CD14-positive monocyte (primary cell): ENCODE measurements at regions not wholly inside any gene's neighbourhood (a gene's known extent, or its start where the extent isn't known, plus 50 kb on each side); places are given as distances from the start of the nearest gene placed in this dataset.
"Not testable (repeated sequence)": the region's sequence is repeated elsewhere in the genome, so short reads cannot be mapped to it uniquely, and the experiment has no call there.

ENCODE experiments used
- DNase-seq, 3 donors: peaks; one replicate each; pipeline ENCODE4 v3.0.0-alpha.2; 2011 to 2022
- H2AFZ ChIP-seq: 2 replicates; pipeline ENCODE4 v1.6.0; 2012; ENCODE audit warnings: mild to moderate bottlenecking, low read depth, low read length, inconsistent platforms; ENCODE audit not compliant: insufficient read depth, poor library complexity, severe bottlenecking
- H3K27ac ChIP-seq, 2 donors: 1 replicate in 1 of 2; 2 replicates in 1 of 2; pipeline ENCODE4 v1.5.1; 2012 to 2013; ENCODE audit warnings: low read length in 2 of 2, control low read depth in 1 of 2, inconsistent platforms in 1 of 2, low read depth in 1 of 2, mild to moderate bottlenecking in 1 of 2
- H3K27me3 ChIP-seq, 2 donors: one replicate each; pipeline versions ENCODE4 v1.6.0 to v1.6.1; 2011 to 2013; ENCODE audit warnings: low read length in 2 of 2; ENCODE audit not compliant: control insufficient read depth in 2 of 2, insufficient read depth in 2 of 2
- H3K36me3 ChIP-seq, 2 donors: replicated peaks in 1 of 2; 1 replicate in 1 of 2; 2 replicates in 1 of 2; pipeline versions ENCODE4 v1.5.1 to v1.6.1; 2012 to 2013; ENCODE audit warnings: low read length in 2 of 2, control low read depth in 1 of 2, inconsistent platforms in 1 of 2, mild to moderate bottlenecking in 1 of 2; ENCODE audit not compliant: insufficient read depth in 2 of 2, control insufficient read depth in 1 of 2
- H3K4me1 ChIP-seq, 2 donors: 1 replicate in 1 of 2; 2 replicates in 1 of 2; pipeline versions ENCODE4 v1.5.1 to v1.6.1; 2012 to 2013; ENCODE audit warnings: low read length in 2 of 2, control low read depth in 1 of 2, inconsistent platforms in 1 of 2, mild to moderate bottlenecking in 1 of 2, moderate library complexity in 1 of 2; ENCODE audit not compliant: insufficient read depth in 2 of 2, control insufficient read depth in 1 of 2
- H3K4me2 ChIP-seq: replicated peaks from 2 replicates; pipeline ENCODE3; 2012; ENCODE audit warnings: low read length, moderate library complexity, mild to moderate bottlenecking; ENCODE audit not compliant: poor library complexity, severe bottlenecking; ENCODE audit errors: extremely low read depth
- H3K4me3 ChIP-seq, 3 experiments: fragments of 200-600 bp in 1 of 3; sonication (generic) in 1 of 3; replicated peaks in 1 of 3; 1 replicate in 2 of 3; 2 replicates in 1 of 3; pipeline ENCODE4 v1.5.1; 2011 to 2013; ENCODE audit warnings: low read length in 3 of 3, mild to moderate bottlenecking in 3 of 3, control low read depth in 2 of 3, low read depth in 2 of 3, inconsistent platforms in 1 of 3, moderate library complexity in 1 of 3
- H3K79me2 ChIP-seq: 2 replicates; pipeline ENCODE4 v1.6.0; 2012; ENCODE audit warnings: mild to moderate bottlenecking, control low read depth, inconsistent platforms, low read length, moderate library complexity; ENCODE audit not compliant: insufficient read depth
- H3K9ac ChIP-seq: 2 replicates; pipeline ENCODE4 v1.6.0; 2017; ENCODE audit warnings: low read length, mild to moderate bottlenecking; ENCODE audit not compliant: insufficient read depth, poor library complexity, severe bottlenecking
- H3K9me3 ChIP-seq, 2 donors: replicated peaks in 1 of 2; 1 replicate in 1 of 2; 2 replicates in 1 of 2; pipeline versions ENCODE4 v1.5.1 to v1.6.1; 2012 to 2013; ENCODE audit warnings: low read length in 2 of 2, control low read depth in 1 of 2; ENCODE audit not compliant: control insufficient read depth in 1 of 2, insufficient read depth in 1 of 2
- H4K20me1 ChIP-seq: 2 replicates; pipeline ENCODE4 v1.6.0; 2012; ENCODE audit warnings: mild to moderate bottlenecking, low read length, control low read depth, moderate library complexity; ENCODE audit not compliant: insufficient read depth
- H3K27ac Mint-ChIP-seq, 7 donors: one replicate each; pipeline ENCODE4 v1.8.0; 2020; ENCODE audit warnings: mild to moderate bottlenecking in 7 of 7, mixed read lengths in 7 of 7, moderate library complexity in 6 of 7, inconsistent platforms in 2 of 7
- H3K27me3 Mint-ChIP-seq, 3 donors: one replicate each; pipeline ENCODE4 v1.8.0; 2021 to 2022; ENCODE audit warnings: low read depth in 3 of 3, mild to moderate bottlenecking in 3 of 3, mixed read lengths in 3 of 3, moderate library complexity in 3 of 3, inconsistent platforms in 1 of 3
- H3K36me3 Mint-ChIP-seq, 2 donors: one replicate each; pipeline ENCODE4 v1.8.0; 2020; ENCODE audit warnings: mixed read lengths in 2 of 2, inconsistent platforms in 1 of 2, mild to moderate bottlenecking in 1 of 2
- H3K4me1 Mint-ChIP-seq: one replicate; pipeline ENCODE4 v1.8.0; 2020; ENCODE audit warnings: mild to moderate bottlenecking, mixed read lengths
- H3K4me3 Mint-ChIP-seq, 2 donors: one replicate each; pipeline ENCODE4 v1.8.0; 2020; ENCODE audit warnings: mild to moderate bottlenecking in 2 of 2, mixed read lengths in 2 of 2, moderate library complexity in 1 of 2
- H3K9me3 Mint-ChIP-seq, 7 donors: one replicate each; pipeline ENCODE4 v1.8.0; 2020 to 2022; ENCODE audit warnings: mixed read lengths in 7 of 7, mild to moderate bottlenecking in 6 of 7, moderate library complexity in 6 of 7, inconsistent platforms in 2 of 7
- CTCF ChIP-seq: fragments of 200-600 bp; IDR thresholded peaks from one replicate; pipeline ENCODE4 v1.8.0; 2022; ENCODE audit warnings: antibody characterized with exemption, mild to moderate bottlenecking
- WGBS: methylation state at CpG from one replicate; pipeline ENCODE4 v1.1.5; 2013; ENCODE audit warnings: missing lambda C conversion rate; ENCODE audit not compliant: insufficient coverage; 5-methylcytosine and 5-hydroxymethylcytosine counted together
- intact Hi-C, 2 donors: fragments of 100-400 bp; cut with micrococcal nuclease; formaldehyde crosslinking; loops; one replicate each; pipeline versions ENCODE4 v1.15.0 to v1.15.1; 2023

- Mint-ChIP-seq H3K4me3 (no peak overlapping the region), H3K4me1 (no peaks in the 10 kb centered on the region), H3K9me3 (peaks cover 2 to 10% (median 6%) of the 10 kb centered on the region in 7 donors), H3K36me3 (no peaks in the 10 kb centered on the region), H3K27ac (no peak overlapping the region), H3K27me3 (peaks cover 0 to 2% (median 0%) of the 10 kb centered on the region in 3 donors)
- no peaks in the 10 kb centered on the region for H4K20me1 ChIP-seq
- H3K4me1 ChIP-seq: no peaks in the 10 kb centered on the region
- peaks cover 0 to 7% of the 10 kb centered on the region in 2 donors for H3K9me3 ChIP-seq
- H3K79me2 ChIP-seq: no peaks in the 10 kb centered on the region
- H3K36me3 ChIP-seq: no peaks in the 10 kb centered on the region
- no peaks in the 10 kb centered on the region for H3K27me3 ChIP-seq
- H3K27ac ChIP-seq: no peak overlapping the region
- no peak for TF ChIP-seq CTCF
- no peak overlapping the region for H3K4me2 ChIP-seq
- DNase-seq: no peak
- H2AFZ ChIP-seq: no peak overlapping the region
- no peak overlapping the region for H3K9ac ChIP-seq
- H3K4me3 ChIP-seq: no peak overlapping the region
- intact Hi-C loops: no loop called here
These were observed 444.9 kb downstream of the ARL4A start for GRCh38 chr7:13132314-13132713.

GRCh38 chr7:13136345-13136744 is 448.9 kb downstream of the ARL4A start:
- H2AFZ ChIP-seq, H3K27ac ChIP-seq, intact Hi-C loops, H4K20me1 ChIP-seq, H3K4me1 Mint-ChIP-seq, H3K4me3 ChIP-seq, H3K4me2 ChIP-seq, H3K36me3 Mint-ChIP-seq, H3K9me3 ChIP-seq, H3K79me2 ChIP-seq, H3K36me3 ChIP-seq, H3K27me3 ChIP-seq, H3K9ac ChIP-seq, H3K4me1 ChIP-seq, H3K27ac Mint-ChIP-seq, H3K4me3 Mint-ChIP-seq, DNase-seq, H3K27me3 Mint-ChIP-seq: not testable (repeated sequence)
- no CpG with 5 or more reads among the region's 6 CpGs for WGBS
- H3K9me3 Mint-ChIP-seq: peaks cover 5 to 13% (median 10%) of the 10 kb centered on the region in 7 donors
